ENCODE measurements at regions not wholly inside any gene's neighbourhood (a gene's known extent, or its start where the extent isn't known, plus 50 kb on each side); places are given as distances from the start of the nearest gene placed in this dataset.

GRCh38 chr9:105993116-105993854 lies 298.9 kb downstream of the TMEM38B start:
- FAIRE-seq = no peak

GRCh38 chr9:105993921-105994715 lies 299.8 kb downstream of the TMEM38B start:
- Histone ChIP-seq H3K27me3 (ENCODE audit: control insufficient read depth, extremely low read depth, insufficient read depth, low read length) (no peaks in the 10 kb centered on the region), H2AFZ (ENCODE audit: control insufficient read depth, low read length) (no peak overlapping the region), H3K79me2 (ENCODE audit: control insufficient read depth, insufficient read depth, low read length) (no peaks in the 10 kb centered on the region), H3K9ac (ENCODE audit: control insufficient read depth, extremely low read depth, insufficient read depth, low read length) (no peak overlapping the region), H3K4me2 (ENCODE audit: control insufficient read depth, extremely low read depth, insufficient read depth, low read depth, low read length) (no peak overlapping the region), H3K9me3 (ENCODE audit: control insufficient read depth, low read depth, low read length) (no peaks in the 10 kb centered on the region), H3K4me1 (ENCODE audit: control insufficient read depth, extremely low read depth, insufficient read depth, low read length) (peaks cover 5% of the 10 kb centered on the region), H3K36me3 (ENCODE audit: control insufficient read depth in 2 of 2, extremely low read depth in 1 of 2, insufficient read depth in 2 of 2, low read length in 2 of 2) (no peaks in the 10 kb centered on the region), H4K20me1 (ENCODE audit: control insufficient read depth, extremely low read depth, insufficient read depth, low read length) (no peaks in the 10 kb centered on the region), H3K27ac (ENCODE audit: control insufficient read depth, insufficient read depth, low read length) (no peak overlapping the region), H3K9me1 (ENCODE audit: control insufficient read depth, extremely low read depth, insufficient read depth, low read length) (no peaks in the 10 kb centered on the region), H3K4me3 (ENCODE audit: control insufficient read depth in 2 of 3, extremely low read depth in 1 of 3, insufficient read depth in 2 of 3, low read depth in 1 of 3, low read length in 3 of 3) (no peak overlapping the region)
- DNase-seq (ENCODE audit: low read depth, low spot score) (no peak), FAIRE-seq (no peak)
- TF ChIP-seq EZH2 (IDR thresholded peaks at IDR 0.05; ENCODE audit: low read length) = no peak
- no peak for TF ChIP-seq CTCF (optimal IDR thresholded peaks at IDR 0.05 in 1 of 3, IDR thresholded peaks at IDR 0.05 in 1 of 3, conservative IDR thresholded peaks at IDR 0.05 in 1 of 3; ENCODE audit: extremely low read depth in 1 of 3, insufficient read depth in 2 of 3, low read length in 3 of 3)
- dilution Hi-C loops (cut with MboI; ENCODE audit: extremely low pct_ligation_motif_present, low sequenced_read_pairs) = no loop called here

More at GRCh38 chr9:105993116-105993854, 298.9 kb downstream of the TMEM38B start:
- no peak overlapping the region for H3K4me3 ChIP-seq (ENCODE audit: control insufficient read depth in 2 of 3, extremely low read depth in 1 of 3, insufficient read depth in 2 of 3, low read depth in 1 of 3, low read length in 3 of 3)
- no peak overlapping the region for H2AFZ ChIP-seq (ENCODE audit: control insufficient read depth, low read length)
- no peak for DNase-seq (ENCODE audit: low read depth, low spot score)
- TF ChIP-seq CTCF (optimal IDR thresholded peaks at IDR 0.05 in 1 of 3, IDR thresholded peaks at IDR 0.05 in 1 of 3, conservative IDR thresholded peaks at IDR 0.05 in 1 of 3; ENCODE audit: extremely low read depth in 1 of 3, insufficient read depth in 2 of 3, low read length in 3 of 3) (no peak), EZH2 (IDR thresholded peaks at IDR 0.05; ENCODE audit: low read length) (no peak)
- H3K4me2 ChIP-seq (ENCODE audit: control insufficient read depth, extremely low read depth, insufficient read depth, low read depth, low read length) = no peak overlapping the region
- no peak overlapping the region for H3K9ac ChIP-seq (ENCODE audit: control insufficient read depth, extremely low read depth, insufficient read depth, low read length)
- dilution Hi-C loops (cut with MboI; ENCODE audit: extremely low pct_ligation_motif_present, low sequenced_read_pairs) = no loop called here
- H4K20me1 ChIP-seq (ENCODE audit: control insufficient read depth, extremely low read depth, insufficient read depth, low read length) = no peaks in the 10 kb centered on the region
- H3K27me3 ChIP-seq (ENCODE audit: control insufficient read depth, extremely low read depth, insufficient read depth, low read length) = no peaks in the 10 kb centered on the region
- peaks cover 5% of the 10 kb centered on the region for H3K4me1 ChIP-seq (ENCODE audit: control insufficient read depth, extremely low read depth, insufficient read depth, low read length)
- no peaks in the 10 kb centered on the region for H3K9me1 ChIP-seq (ENCODE audit: control insufficient read depth, extremely low read depth, insufficient read depth, low read length)
- H3K79me2 ChIP-seq (ENCODE audit: control insufficient read depth, insufficient read depth, low read length) = no peaks in the 10 kb centered on the region
- H3K9me3 ChIP-seq (ENCODE audit: control insufficient read depth, low read depth, low read length) = no peaks in the 10 kb centered on the region
- H3K27ac ChIP-seq (ENCODE audit: control insufficient read depth, insufficient read depth, low read length) = no peak overlapping the region
- no peaks in the 10 kb centered on the region for H3K36me3 ChIP-seq (ENCODE audit: control insufficient read depth in 2 of 2, extremely low read depth in 1 of 2, insufficient read depth in 2 of 2, low read length in 2 of 2)
